ENCODE measurements at regions not wholly inside any gene's neighbourhood (a gene's known extent, or its start where the extent isn't known, plus 50 kb on each side); places are given as distances from the start of the nearest gene placed in this dataset. TPM values are rescaled to one million over a fixed set of nuclear protein-coding genes. Genes with fewer than 3 reads are reported as not detected.

GRCh38 chr1:4848431-4848830 is 194.0 kb downstream of the AJAP1 start:
- no peak for DNase-seq
- POLR2A ChIA-PET, result no interaction called here
- Mint-ChIP-seq H3K27ac (no peak overlapping the region), H3K4me1 (no peaks in the 10 kb centered on the region), H3K36me3 (peaks cover 0 to 2% (median 0%) of the 10 kb centered on the region in 3 donors), H3K4me3 (no peak overlapping the region), H3K9me3 (peaks cover 0 to 10% (median 0%) of the 10 kb centered on the region in 9 donors), H3K27me3 (peaks cover 6 to 27% (median 9%) of the 10 kb centered on the region in 5 donors)
- no peak for ATAC-seq

- Mint-ChIP-seq H3K36me3 (peaks cover 0 to 2% (median 0%) of the 10 kb centered on the region in 3 donors), H3K9me3 (peaks cover 0 to 10% (median 0%) of the 10 kb centered on the region in 9 donors), H3K4me1 (no peaks in the 10 kb centered on the region), H3K27ac (no peak overlapping the region), H3K27me3 (peaks cover 6 to 23% (median 9%) of the 10 kb centered on the region in 5 donors), H3K4me3 (no peak overlapping the region)
- ATAC-seq (no peak), DNase-seq (no peak)
- POLR2A ChIA-PET, result no interaction called here
Observed at GRCh38 chr1:4847711-4848110, 193.3 kb downstream of the AJAP1 start.

Small RNAs in the stretch of these regions (microRNA-seq; reads per million reads assigned to microRNA genes)
- not detected for gene MIR4417 (ENCODE audit: borderline microRNAs expressed)

Data from naive thymus-derived CD8-positive, alpha-beta T cell (primary cell).